ENCODE measurements at regions not wholly inside any gene's neighbourhood (a gene's known extent, or its start where the extent isn't known, plus 50 kb on each side); places are given as distances from the start of the nearest gene placed in this dataset.

GRCh38 chr5:17930346-17930745 lies 296.1 kb downstream of the TAF11L14 start:
- TF ChIP-seq CTCF (IDR thresholded peaks at IDR 0.05) = no peak
- TF ChIP-seq ZFX (IDR thresholded peaks at IDR 0.05; ENCODE audit: borderline replicate concordance) = no peak

Data from 22Rv1 (cell line).